Choroid plexus epithelial cell (primary cell): ENCODE measurements at regions not wholly inside any gene's neighbourhood (a gene's known extent, or its start where the extent isn't known, plus 50 kb on each side); places are given as distances from the start of the nearest gene placed in this dataset.

Source experiments
- DNase-seq: peaks from one replicate; pipeline ENCODE4 v3.0.0-alpha.2; 2010; ENCODE audit warnings: low read depth
- H3K4me3 ChIP-seq: 2 replicates; pipeline ENCODE4 v1.5.1; 2011; ENCODE audit warnings: low read depth, mild to moderate bottlenecking, control low read depth, low read length, moderate library complexity
- TF ChIP-seq, protein P1 (sequence below): conservative IDR thresholded peaks from 2 replicates; pipeline ENCODE4 v1.5.1; 2011; ENCODE audit warnings: low read depth, mild to moderate bottlenecking, control low read depth, inconsistent platforms, low read length, moderate library complexity

DNA sequence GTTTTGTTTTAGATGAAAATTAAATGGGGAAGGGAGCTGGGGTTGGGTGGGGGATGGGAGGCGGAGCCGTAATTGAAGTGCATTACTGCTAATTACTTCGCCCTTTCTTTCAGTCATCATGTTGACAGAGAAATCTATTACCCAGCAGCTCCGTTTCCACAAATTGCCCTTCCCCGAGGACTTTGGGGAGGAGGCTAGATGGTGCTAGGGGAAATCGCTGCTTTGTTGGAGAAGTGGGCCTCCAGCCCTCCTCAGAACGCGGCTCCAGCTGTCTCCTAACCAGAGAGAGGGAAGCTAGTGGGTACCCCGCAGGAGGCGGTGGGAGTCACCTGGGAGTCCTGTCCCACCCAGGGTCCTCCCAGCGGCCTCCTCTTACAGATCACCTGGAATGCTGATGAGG, 130.9 kb upstream of the MYCN start:
- DNase-seq: no peak
- TF ChIP-seq, protein P1, sequence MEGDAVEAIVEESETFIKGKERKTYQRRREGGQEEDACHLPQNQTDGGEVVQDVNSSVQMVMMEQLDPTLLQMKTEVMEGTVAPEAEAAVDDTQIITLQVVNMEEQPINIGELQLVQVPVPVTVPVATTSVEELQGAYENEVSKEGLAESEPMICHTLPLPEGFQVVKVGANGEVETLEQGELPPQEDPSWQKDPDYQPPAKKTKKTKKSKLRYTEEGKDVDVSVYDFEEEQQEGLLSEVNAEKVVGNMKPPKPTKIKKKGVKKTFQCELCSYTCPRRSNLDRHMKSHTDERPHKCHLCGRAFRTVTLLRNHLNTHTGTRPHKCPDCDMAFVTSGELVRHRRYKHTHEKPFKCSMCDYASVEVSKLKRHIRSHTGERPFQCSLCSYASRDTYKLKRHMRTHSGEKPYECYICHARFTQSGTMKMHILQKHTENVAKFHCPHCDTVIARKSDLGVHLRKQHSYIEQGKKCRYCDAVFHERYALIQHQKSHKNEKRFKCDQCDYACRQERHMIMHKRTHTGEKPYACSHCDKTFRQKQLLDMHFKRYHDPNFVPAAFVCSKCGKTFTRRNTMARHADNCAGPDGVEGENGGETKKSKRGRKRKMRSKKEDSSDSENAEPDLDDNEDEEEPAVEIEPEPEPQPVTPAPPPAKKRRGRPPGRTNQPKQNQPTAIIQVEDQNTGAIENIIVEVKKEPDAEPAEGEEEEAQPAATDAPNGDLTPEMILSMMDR: no peak
- no peak overlapping the region for H3K4me3 ChIP-seq

DNA sequence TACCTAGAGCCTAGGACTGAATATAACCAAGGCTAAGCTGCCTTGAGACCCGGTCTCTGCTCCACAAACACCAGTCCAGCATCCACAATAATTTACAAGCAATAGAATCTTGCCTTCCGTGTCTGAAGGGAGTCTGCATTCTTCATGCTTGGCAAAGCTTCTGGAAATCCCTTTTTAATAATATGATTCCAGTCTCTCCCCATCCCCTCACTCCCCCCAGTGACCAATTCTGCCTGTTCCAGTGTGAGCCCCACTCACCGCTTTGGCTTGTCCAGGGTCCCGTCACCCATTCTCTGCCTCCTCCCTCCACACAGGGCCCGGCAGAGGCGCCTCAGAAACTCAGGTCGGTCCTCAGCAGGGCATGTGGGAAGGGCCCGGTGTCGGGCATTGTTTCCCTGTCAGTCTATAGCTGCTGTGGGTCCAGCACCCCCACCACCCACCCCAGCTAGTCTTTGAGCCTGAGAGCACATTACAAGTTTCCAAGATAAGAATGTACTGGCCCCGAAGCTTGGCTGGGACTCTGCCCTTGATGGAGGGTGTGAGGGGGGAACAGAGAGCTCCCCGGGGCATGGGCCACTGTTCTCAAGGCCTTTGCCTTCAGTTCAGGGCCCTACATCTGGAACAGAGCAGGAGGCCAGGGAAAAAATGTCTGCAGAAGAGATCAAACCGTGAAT, 129.7 kb upstream of the MYCN start:
- H3K4me3 ChIP-seq: no peak overlapping the region
- DNase-seq: no peak
- TF ChIP-seq, protein P1: no peak

DNA sequence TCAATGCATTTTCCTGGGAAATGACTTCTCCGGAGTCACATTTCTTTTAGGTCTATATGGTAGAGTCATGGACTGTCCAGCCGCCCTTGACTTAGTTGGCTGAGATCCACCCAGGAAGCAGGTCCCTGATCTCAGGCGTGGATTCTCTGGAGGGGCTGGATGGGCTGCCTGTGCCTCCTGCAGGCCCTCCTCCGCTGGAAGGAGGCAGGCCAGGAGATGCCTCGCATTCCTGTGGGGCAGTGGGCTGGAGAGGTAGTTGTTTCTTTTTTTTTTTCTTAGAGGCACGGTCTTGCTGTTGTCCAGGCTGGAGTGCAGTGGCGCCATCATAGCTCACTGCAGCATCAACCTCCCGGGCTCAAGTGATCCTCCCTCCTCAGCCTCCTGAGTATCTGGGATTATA, 129.0 kb upstream of the MYCN start:
- H3K4me3 ChIP-seq: no peak overlapping the region
- no peak for DNase-seq
- TF ChIP-seq, protein P1: no peak

DNA sequence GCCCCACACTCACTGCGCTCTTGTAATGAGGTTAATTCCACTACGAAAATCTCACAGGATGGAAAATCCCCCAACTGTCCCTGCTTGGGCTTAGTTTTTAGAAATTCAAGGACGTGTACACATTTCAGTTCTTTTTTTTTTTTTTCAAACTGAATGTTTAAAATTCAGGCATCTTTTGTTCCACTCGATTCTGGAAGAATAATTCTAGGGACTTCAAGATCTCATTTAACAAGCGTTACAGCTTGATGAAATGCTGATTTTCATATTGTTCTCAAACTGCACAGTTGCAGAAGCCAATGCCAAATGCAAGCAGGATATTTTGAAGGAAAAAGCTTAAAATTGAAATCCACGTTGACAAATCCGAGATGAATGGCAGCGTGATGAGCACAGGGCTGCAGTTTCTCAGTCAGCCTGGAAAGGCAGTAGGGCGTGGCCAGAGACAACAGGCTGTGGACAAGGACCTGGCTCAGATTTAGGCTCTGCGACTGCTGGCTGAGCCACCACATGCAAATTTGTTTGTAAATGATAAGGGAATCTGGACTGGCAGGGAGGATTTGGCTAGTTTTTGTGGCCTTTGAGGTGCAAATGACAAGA, 128.1 kb upstream of the MYCN start:
- TF ChIP-seq, protein P1: no peak
- no peak for DNase-seq
- H3K4me3 ChIP-seq: no peak overlapping the region

DNA sequence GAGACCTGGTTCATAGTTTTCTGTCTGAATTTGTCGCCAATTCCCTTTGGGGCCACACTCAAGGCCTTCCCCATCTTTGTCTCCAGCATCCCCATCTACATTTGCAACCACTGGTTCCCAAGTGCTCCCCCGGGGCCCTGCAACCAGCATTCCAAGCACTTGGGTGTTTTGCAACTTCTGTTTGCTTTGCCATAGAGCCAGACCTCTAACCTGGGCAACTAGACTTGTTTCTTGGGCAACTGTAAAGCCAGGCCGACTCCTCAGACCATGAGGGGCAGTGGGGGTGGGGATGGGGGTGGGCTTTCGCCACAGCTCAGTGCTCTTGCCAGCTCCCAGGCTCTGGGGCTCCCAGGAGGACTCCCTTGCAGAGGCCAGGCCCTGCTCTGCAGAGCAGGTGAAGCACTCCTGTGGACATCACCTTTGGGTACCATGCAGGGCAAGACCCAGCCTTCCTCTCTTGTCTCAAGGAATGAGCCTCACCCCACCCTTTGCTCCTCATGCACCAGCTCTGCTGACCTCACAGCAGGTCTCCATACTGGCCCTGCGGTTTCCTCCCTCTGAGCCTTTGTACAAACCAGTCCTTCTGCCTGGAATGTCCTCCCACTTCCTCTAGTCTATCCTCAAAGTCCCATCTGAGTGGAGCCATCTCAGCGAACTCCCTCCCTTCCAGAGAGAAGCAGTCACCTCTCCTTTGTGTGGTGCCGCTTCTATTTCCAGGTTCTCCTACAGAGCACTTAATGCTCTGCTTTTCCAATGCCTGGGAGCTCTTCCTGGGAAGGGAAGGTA, 126.7 kb upstream of the MYCN start:
- DNase-seq: no peak
- H3K4me3 ChIP-seq: no peak overlapping the region
- TF ChIP-seq, protein P1: no peak

DNA sequence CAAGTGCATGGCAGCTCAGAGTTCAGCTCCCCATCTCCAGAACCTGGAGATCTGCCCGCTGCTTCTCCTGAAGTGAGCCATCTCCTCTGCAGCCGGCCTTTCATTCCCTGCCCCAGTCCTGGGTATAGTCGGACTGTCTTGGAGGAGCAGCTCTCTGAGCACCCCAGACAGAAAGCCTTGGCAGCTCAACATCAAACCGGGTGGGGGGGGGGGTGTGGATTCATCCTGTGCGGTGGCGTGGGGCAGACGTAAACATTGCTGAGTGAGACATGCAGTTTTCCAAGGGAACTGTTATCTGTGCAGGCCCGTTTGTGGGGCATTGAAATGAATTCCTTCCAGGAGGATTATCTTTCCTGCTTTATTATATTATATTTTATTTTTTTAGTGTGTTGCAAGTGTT, 125.9 kb upstream of the MYCN start:
- TF ChIP-seq, protein P1: no peak
- DNase-seq: no peak
- H3K4me3 ChIP-seq: no peak overlapping the region
